ENCODE measurements at regions not wholly inside any gene's neighbourhood (a gene's known extent, or its start where the extent isn't known, plus 50 kb on each side); places are given as distances from the start of the nearest gene placed in this dataset.

GRCh38 chr2:195461010-195461409 is 196.0 kb upstream of the SLC39A10 start:
- WGBS (ENCODE audit: insufficient coverage): 0% methylated on average over 1 of the region's 3 CpGs
- ChIA-PET CTCF (interaction anchor here (0.5 to 1.6 kb wide), 2 partner anchors 199 to 1290 kb away, joined by 3 read pairs; no protein-coding TSS in a partner anchor), POLR2A (no interaction called here)

GRCh38 chr2:195458936-195459335 is 198.1 kb upstream of the SLC39A10 start:
- no peaks in the 10 kb centered on the region for H3K9me3 Mint-ChIP-seq (ENCODE audit: insufficient read depth)
- H3K4me2 ChIP-seq (replicated peaks; ENCODE audit: low read depth, low read length, poor library complexity, severe bottlenecking): no peak overlapping the region
- H3K4me1 ChIP-seq (ENCODE audit: control insufficient read depth in 2 of 2, insufficient read depth in 2 of 2, low read length in 2 of 2): peaks cover 0 to 6% of the 10 kb centered on the region in 2 donors
- DNase-seq (no peak), ATAC-seq (ENCODE audit: low read depth) (no peak)
- H2AFZ ChIP-seq (ENCODE audit: insufficient read depth, low read depth, low read length, poor library complexity, severe bottlenecking): no peak overlapping the region
- ChIA-PET CTCF (no interaction called here), POLR2A (no interaction called here)
- H3K27ac ChIP-seq (ENCODE audit: low read length in 2 of 2): no peak overlapping the region
- peaks cover 6% of the 10 kb centered on the region for H3K4me1 Mint-ChIP-seq
- H3K27ac Mint-ChIP-seq: no peak overlapping the region
- peaks cover 0 to 9% (median 0%) of the 10 kb centered on the region in 3 donors for H3K9me3 ChIP-seq (ENCODE audit: control extremely low read depth in 1 of 3, control insufficient read depth in 2 of 3, insufficient read depth in 1 of 3, low read length in 2 of 3)
- no peaks in the 10 kb centered on the region for H3K27me3 Mint-ChIP-seq
- no peak overlapping the region for H3K9ac ChIP-seq (ENCODE audit: low read length)
- no peak overlapping the region for H3K4me3 Mint-ChIP-seq
- H3K4me3 ChIP-seq (ENCODE audit: control extremely low read depth in 1 of 5, extremely low read depth in 1 of 5, insufficient read depth in 1 of 5, low read depth in 2 of 5, low read length in 4 of 5): no peak overlapping the region
- no peaks in the 10 kb centered on the region for H4K20me1 ChIP-seq (ENCODE audit: control insufficient read depth, insufficient read depth, low read length, poor library complexity, severe bottlenecking)
- H3K36me3 ChIP-seq (replicated peaks in 1 of 2; ENCODE audit: control extremely low read depth in 1 of 2, control insufficient read depth in 1 of 2, extremely low read depth in 1 of 2, insufficient read depth in 2 of 2, low read length in 1 of 2): no peaks in the 10 kb centered on the region
- no peaks in the 10 kb centered on the region for H3K79me2 ChIP-seq (ENCODE audit: control insufficient read depth, insufficient read depth, low read length)
- intact Hi-C loops (cut with micrococcal nuclease): no loop called here
- no peaks in the 10 kb centered on the region for H3K27me3 ChIP-seq (replicated peaks in 1 of 4; ENCODE audit: control extremely low read depth in 1 of 4, control insufficient read depth in 3 of 4, insufficient read depth in 4 of 4, low read length in 3 of 4)
- TF ChIP-seq, protein P1, sequence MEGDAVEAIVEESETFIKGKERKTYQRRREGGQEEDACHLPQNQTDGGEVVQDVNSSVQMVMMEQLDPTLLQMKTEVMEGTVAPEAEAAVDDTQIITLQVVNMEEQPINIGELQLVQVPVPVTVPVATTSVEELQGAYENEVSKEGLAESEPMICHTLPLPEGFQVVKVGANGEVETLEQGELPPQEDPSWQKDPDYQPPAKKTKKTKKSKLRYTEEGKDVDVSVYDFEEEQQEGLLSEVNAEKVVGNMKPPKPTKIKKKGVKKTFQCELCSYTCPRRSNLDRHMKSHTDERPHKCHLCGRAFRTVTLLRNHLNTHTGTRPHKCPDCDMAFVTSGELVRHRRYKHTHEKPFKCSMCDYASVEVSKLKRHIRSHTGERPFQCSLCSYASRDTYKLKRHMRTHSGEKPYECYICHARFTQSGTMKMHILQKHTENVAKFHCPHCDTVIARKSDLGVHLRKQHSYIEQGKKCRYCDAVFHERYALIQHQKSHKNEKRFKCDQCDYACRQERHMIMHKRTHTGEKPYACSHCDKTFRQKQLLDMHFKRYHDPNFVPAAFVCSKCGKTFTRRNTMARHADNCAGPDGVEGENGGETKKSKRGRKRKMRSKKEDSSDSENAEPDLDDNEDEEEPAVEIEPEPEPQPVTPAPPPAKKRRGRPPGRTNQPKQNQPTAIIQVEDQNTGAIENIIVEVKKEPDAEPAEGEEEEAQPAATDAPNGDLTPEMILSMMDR (IDR thresholded peaks at IDR 0.05): no peak
- TF ChIP-seq EZH2 (IDR thresholded peaks at IDR 0.05; ENCODE audit: borderline replicate concordance, insufficient read depth, low read depth, low read length, poor library complexity, severe bottlenecking): no peak
- WGBS (ENCODE audit: insufficient coverage): 100% methylated on average over 2 of the region's 2 CpGs

More at GRCh38 chr2:195461010-195461409, 196.0 kb upstream of the SLC39A10 start:
- Mint-ChIP-seq H3K4me3 (no peak overlapping the region), H3K27me3 (no peaks in the 10 kb centered on the region), H3K4me1 (peaks cover 6% of the 10 kb centered on the region), H3K9me3 (ENCODE audit: insufficient read depth) (no peaks in the 10 kb centered on the region), H3K27ac (no peak overlapping the region)
- intact Hi-C loops (cut with micrococcal nuclease): no loop called here
- TF ChIP-seq, protein P1 (IDR thresholded peaks at IDR 0.05): no peak
- no peak for TF ChIP-seq EZH2 (IDR thresholded peaks at IDR 0.05; ENCODE audit: borderline replicate concordance, insufficient read depth, low read depth, low read length, poor library complexity, severe bottlenecking)
- no peak for DNase-seq
- ATAC-seq (ENCODE audit: low read depth): no peak
- Histone ChIP-seq H3K4me2 (replicated peaks; ENCODE audit: low read depth, low read length, poor library complexity, severe bottlenecking) (no peak overlapping the region), H3K27me3 (replicated peaks in 1 of 4; ENCODE audit: control extremely low read depth in 1 of 4, control insufficient read depth in 3 of 4, insufficient read depth in 4 of 4, low read length in 3 of 4) (no peaks in the 10 kb centered on the region), H3K9ac (ENCODE audit: low read length) (no peak overlapping the region), H4K20me1 (ENCODE audit: control insufficient read depth, insufficient read depth, low read length, poor library complexity, severe bottlenecking) (no peaks in the 10 kb centered on the region), H3K4me1 (ENCODE audit: control insufficient read depth in 2 of 2, insufficient read depth in 2 of 2, low read length in 2 of 2) (peaks cover 0 to 6% of the 10 kb centered on the region in 2 donors), H3K27ac (ENCODE audit: low read length in 2 of 2) (no peak overlapping the region), H3K4me3 (ENCODE audit: control extremely low read depth in 1 of 5, extremely low read depth in 1 of 5, insufficient read depth in 1 of 5, low read depth in 2 of 5, low read length in 4 of 5) (no peak overlapping the region), H3K36me3 (replicated peaks in 1 of 2; ENCODE audit: control extremely low read depth in 1 of 2, control insufficient read depth in 1 of 2, extremely low read depth in 1 of 2, insufficient read depth in 2 of 2, low read length in 1 of 2) (no peaks in the 10 kb centered on the region), H3K9me3 (ENCODE audit: control extremely low read depth in 1 of 3, control insufficient read depth in 2 of 3, insufficient read depth in 1 of 3, low read length in 2 of 3) (peaks cover 0 to 6% (median 2%) of the 10 kb centered on the region in 3 donors), H2AFZ (ENCODE audit: insufficient read depth, low read depth, low read length, poor library complexity, severe bottlenecking) (no peak overlapping the region), H3K79me2 (ENCODE audit: control insufficient read depth, insufficient read depth, low read length) (no peaks in the 10 kb centered on the region)

Measured in B cell (primary cell).